ENCODE measurements at regions not wholly inside any gene's neighbourhood (a gene's known extent, or its start where the extent isn't known, plus 50 kb on each side); places are given as distances from the start of the nearest gene placed in this dataset.

DNA sequence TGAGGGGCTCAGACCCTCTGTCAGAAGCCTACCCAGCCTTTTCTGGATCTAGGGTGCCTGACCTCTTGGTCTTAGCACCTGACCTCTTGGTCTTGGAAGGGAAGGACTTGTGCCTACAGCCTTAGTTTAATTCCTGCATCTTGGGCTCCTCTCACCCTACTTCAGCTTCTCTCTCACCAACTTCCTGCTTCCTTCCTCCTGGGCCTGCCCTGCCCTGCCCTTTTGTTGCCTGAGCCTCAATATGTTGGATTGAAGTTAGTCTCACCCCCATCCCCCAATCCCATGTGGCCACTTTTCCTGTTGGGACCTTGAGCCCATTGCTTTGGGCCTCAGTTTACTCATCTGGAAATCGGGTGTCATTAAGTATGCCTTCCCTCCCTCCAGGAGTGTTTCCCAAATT is 206.2 kb upstream of the SKOR2 start:
- TF ChIP-seq CREB1 (IDR thresholded peaks at IDR 0.05; ENCODE audit: low read depth) (no peak), TEAD4 (IDR thresholded peaks at IDR 0.05) (no peak), EP300 (IDR thresholded peaks at IDR 0.05; ENCODE audit: borderline replicate concordance) (no peak), RAD21 (IDR thresholded peaks at IDR 0.05; ENCODE audit: low read depth) (no peak), EGR1 (IDR thresholded peaks at IDR 0.05) (no peak), CEBPB (IDR thresholded peaks at IDR 0.05) (no peak), TCF12 (IDR thresholded peaks at IDR 0.05; ENCODE audit: low read depth) (no peak), YY1 (IDR thresholded peaks at IDR 0.05; ENCODE audit: low read depth) (no peak), NFIC (IDR thresholded peaks at IDR 0.05) (no peak)
- TF ChIP-seq, protein P1, sequence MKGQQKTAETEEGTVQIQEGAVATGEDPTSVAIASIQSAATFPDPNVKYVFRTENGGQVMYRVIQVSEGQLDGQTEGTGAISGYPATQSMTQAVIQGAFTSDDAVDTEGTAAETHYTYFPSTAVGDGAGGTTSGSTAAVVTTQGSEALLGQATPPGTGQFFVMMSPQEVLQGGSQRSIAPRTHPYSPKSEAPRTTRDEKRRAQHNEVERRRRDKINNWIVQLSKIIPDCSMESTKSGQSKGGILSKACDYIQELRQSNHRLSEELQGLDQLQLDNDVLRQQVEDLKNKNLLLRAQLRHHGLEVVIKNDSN (IDR thresholded peaks at IDR 0.05): no peak
- TF ChIP-seq, protein P2, sequence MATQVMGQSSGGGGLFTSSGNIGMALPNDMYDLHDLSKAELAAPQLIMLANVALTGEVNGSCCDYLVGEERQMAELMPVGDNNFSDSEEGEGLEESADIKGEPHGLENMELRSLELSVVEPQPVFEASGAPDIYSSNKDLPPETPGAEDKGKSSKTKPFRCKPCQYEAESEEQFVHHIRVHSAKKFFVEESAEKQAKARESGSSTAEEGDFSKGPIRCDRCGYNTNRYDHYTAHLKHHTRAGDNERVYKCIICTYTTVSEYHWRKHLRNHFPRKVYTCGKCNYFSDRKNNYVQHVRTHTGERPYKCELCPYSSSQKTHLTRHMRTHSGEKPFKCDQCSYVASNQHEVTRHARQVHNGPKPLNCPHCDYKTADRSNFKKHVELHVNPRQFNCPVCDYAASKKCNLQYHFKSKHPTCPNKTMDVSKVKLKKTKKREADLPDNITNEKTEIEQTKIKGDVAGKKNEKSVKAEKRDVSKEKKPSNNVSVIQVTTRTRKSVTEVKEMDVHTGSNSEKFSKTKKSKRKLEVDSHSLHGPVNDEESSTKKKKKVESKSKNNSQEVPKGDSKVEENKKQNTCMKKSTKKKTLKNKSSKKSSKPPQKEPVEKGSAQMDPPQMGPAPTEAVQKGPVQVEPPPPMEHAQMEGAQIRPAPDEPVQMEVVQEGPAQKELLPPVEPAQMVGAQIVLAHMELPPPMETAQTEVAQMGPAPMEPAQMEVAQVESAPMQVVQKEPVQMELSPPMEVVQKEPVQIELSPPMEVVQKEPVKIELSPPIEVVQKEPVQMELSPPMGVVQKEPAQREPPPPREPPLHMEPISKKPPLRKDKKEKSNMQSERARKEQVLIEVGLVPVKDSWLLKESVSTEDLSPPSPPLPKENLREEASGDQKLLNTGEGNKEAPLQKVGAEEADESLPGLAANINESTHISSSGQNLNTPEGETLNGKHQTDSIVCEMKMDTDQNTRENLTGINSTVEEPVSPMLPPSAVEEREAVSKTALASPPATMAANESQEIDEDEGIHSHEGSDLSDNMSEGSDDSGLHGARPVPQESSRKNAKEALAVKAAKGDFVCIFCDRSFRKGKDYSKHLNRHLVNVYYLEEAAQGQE (IDR thresholded peaks at IDR 0.05; ENCODE audit: low read depth): no peak
- TF ChIP-seq, protein P3, sequence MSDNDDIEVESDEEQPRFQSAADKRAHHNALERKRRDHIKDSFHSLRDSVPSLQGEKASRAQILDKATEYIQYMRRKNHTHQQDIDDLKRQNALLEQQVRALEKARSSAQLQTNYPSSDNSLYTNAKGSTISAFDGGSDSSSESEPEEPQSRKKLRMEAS (IDR thresholded peaks at IDR 0.05): no peak

DNA sequence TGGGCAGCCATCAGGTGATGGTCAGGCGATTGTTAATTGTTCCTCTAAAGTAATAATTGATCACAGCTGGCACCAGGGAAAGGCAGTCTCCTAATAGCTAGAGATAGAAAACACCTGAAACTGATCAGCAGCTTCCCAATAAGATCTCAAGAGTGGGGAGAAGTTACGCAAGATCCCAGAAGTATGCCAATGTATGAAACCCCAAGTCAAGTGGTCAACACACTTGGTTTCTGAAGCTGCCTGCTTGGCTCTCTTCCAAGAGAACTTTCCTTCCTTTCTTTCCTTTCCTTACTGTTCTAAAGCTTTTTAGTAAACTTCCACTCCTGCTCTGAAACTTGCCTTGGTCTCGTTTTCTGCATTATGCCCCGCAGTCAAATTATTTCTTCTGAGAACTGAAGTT is 201.6 kb upstream of the SKOR2 start:
- TF ChIP-seq NFIC (IDR thresholded peaks at IDR 0.05) (no peak), TEAD4 (IDR thresholded peaks at IDR 0.05) (no peak)
- TF ChIP-seq, protein P2 (IDR thresholded peaks at IDR 0.05; ENCODE audit: low read depth): no peak

DNA sequence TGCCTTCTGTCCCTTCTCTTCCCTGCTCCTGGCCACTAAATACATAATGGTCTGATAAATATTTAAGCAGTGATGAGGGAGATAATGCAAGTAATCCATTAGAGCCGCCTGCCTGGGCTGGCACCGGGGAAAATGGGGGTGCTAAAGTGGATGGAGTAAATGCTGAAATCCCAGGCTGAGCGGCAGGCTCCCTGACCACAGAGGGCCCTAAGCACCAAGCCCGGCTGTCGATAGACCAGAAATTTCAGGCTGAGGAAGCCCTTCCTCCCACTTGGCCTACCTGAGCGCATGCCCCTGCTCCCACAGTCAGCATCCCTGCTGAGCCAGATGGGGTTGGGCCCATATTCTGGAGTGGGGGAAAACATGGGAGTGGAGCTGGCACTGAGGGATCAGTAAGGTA is 197.5 kb upstream of the SKOR2 start:
- TF ChIP-seq, protein P3 (IDR thresholded peaks at IDR 0.05): no peak
- no peak for TF ChIP-seq YY1 (IDR thresholded peaks at IDR 0.05; ENCODE audit: low read depth)
- no peak for TF ChIP-seq TAF1 (IDR thresholded peaks at IDR 0.05; ENCODE audit: low read depth)
- no peak for TF ChIP-seq TCF12 (IDR thresholded peaks at IDR 0.05; ENCODE audit: low read depth)
- no peak for TF ChIP-seq CEBPB (IDR thresholded peaks at IDR 0.05)
- TF ChIP-seq RAD21 (IDR thresholded peaks at IDR 0.05; ENCODE audit: low read depth): no peak
- TF ChIP-seq, protein P1 (IDR thresholded peaks at IDR 0.05): no peak
- TF ChIP-seq, protein P2 (IDR thresholded peaks at IDR 0.05; ENCODE audit: low read depth): no peak
- no peak for TF ChIP-seq ZBTB7A (IDR thresholded peaks at IDR 0.05; ENCODE audit: low read depth)
- no peak for TF ChIP-seq TEAD4 (IDR thresholded peaks at IDR 0.05)
- TF ChIP-seq CREB1 (IDR thresholded peaks at IDR 0.05; ENCODE audit: low read depth): no peak
- no peak for TF ChIP-seq EGR1 (IDR thresholded peaks at IDR 0.05)
- TF ChIP-seq FOXM1 (IDR thresholded peaks at IDR 0.05; ENCODE audit: borderline replicate concordance, low read depth): no peak
- TF ChIP-seq NFIC (IDR thresholded peaks at IDR 0.05): no peak
- TF ChIP-seq EP300 (IDR thresholded peaks at IDR 0.05; ENCODE audit: borderline replicate concordance): no peak

DNA sequence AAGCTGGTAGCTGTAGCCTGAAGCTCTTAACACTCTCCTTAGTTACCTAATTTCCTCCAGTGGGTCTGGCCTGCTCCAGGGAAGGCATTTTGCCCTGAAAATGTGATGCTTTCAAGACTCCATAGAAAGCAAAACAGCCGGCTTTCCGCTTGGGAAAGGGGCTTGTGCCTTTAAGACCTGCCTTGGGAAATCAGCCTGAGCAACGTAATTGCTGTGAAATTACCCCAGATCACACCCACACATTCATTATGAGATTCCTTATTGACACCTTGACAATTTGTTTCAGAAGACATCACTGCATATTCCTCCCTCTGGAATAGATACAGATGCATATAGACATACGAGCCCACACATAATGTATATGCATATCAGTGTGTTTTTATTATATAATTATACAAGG is 190.5 kb upstream of the SKOR2 start:
- TF ChIP-seq TEAD4 (IDR thresholded peaks at IDR 0.05) (no peak), CREB1 (IDR thresholded peaks at IDR 0.05; ENCODE audit: low read depth) (no peak), EGR1 (IDR thresholded peaks at IDR 0.05) (no peak), EP300 (IDR thresholded peaks at IDR 0.05; ENCODE audit: borderline replicate concordance) (no peak), FOXM1 (IDR thresholded peaks at IDR 0.05; ENCODE audit: borderline replicate concordance, low read depth) (no peak), TAF1 (IDR thresholded peaks at IDR 0.05; ENCODE audit: low read depth) (no peak), RAD21 (IDR thresholded peaks at IDR 0.05; ENCODE audit: low read depth) (no peak), TCF12 (IDR thresholded peaks at IDR 0.05; ENCODE audit: low read depth) (no peak), ZBTB7A (IDR thresholded peaks at IDR 0.05; ENCODE audit: low read depth) (no peak), CEBPB (IDR thresholded peaks at IDR 0.05) (no peak), YY1 (IDR thresholded peaks at IDR 0.05; ENCODE audit: low read depth) (no peak), NFIC (IDR thresholded peaks at IDR 0.05) (no peak)
- TF ChIP-seq, protein P2 (IDR thresholded peaks at IDR 0.05; ENCODE audit: low read depth): no peak
- TF ChIP-seq, protein P1 (IDR thresholded peaks at IDR 0.05): no peak
- TF ChIP-seq, protein P3 (IDR thresholded peaks at IDR 0.05): no peak
